ENCODE measurements at regions not wholly inside any gene's neighbourhood (a gene's known extent, or its start where the extent isn't known, plus 50 kb on each side); places are given as distances from the start of the nearest gene placed in this dataset.

DNA sequence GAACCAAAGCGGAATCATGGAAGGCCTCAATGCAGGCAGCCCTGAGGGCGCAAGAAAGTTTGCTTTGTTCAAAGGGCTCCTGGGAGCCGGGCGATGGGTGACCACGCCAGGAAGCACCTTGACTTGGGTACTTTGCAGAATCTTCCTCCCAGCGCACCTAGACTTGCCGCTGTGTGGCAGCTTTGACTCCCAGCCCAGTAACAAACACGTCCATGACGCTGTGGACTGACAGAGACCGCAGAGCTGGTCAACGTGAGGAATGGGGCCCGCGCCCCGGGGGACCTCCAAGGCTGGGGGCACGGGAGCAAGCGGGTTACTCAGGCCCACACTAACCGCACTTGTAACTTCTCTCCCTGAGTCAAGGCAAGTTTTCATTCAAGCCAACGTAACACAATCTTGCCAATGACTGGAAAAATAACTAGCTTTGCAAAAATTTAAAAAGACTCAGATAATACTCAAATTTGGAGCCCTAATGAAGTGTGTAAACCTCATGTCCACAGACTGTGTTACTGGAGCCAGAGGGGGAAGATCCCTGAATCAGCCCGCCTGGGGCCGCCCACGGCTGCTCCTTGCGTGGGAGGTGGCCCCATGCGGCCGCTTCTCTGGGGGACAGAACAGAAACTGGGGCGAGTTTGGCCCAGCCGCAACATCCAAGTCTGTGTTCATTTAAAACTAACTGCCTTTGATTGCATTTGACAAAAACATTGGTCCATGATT lies 130.8 kb downstream of the DNAJB6 start:
- WGBS (ENCODE audit: missing lambda C conversion rate), result 72% methylated on average over 26 of the region's 26 CpGs
- no peak overlapping the region for H3K4me3 ChIP-seq
- no peak overlapping the region for H3K27ac ChIP-seq
- H3K9me3 ChIP-seq, result peaks cover 10% of the 10 kb centered on the region
- H3K4me2 ChIP-seq, result no peak overlapping the region
- ATAC-seq, result no peak
- CTCF ChIA-PET, result no interaction called here
- H3K4me1 ChIP-seq, result no peaks in the 10 kb centered on the region
- POLR2A ChIA-PET, result no interaction called here
- no peak for TF ChIP-seq ATOH8 (CRISPR knock-in tag; IDR thresholded peaks at IDR 0.05; ENCODE audit: low read depth)
- TF ChIP-seq, protein P1, sequence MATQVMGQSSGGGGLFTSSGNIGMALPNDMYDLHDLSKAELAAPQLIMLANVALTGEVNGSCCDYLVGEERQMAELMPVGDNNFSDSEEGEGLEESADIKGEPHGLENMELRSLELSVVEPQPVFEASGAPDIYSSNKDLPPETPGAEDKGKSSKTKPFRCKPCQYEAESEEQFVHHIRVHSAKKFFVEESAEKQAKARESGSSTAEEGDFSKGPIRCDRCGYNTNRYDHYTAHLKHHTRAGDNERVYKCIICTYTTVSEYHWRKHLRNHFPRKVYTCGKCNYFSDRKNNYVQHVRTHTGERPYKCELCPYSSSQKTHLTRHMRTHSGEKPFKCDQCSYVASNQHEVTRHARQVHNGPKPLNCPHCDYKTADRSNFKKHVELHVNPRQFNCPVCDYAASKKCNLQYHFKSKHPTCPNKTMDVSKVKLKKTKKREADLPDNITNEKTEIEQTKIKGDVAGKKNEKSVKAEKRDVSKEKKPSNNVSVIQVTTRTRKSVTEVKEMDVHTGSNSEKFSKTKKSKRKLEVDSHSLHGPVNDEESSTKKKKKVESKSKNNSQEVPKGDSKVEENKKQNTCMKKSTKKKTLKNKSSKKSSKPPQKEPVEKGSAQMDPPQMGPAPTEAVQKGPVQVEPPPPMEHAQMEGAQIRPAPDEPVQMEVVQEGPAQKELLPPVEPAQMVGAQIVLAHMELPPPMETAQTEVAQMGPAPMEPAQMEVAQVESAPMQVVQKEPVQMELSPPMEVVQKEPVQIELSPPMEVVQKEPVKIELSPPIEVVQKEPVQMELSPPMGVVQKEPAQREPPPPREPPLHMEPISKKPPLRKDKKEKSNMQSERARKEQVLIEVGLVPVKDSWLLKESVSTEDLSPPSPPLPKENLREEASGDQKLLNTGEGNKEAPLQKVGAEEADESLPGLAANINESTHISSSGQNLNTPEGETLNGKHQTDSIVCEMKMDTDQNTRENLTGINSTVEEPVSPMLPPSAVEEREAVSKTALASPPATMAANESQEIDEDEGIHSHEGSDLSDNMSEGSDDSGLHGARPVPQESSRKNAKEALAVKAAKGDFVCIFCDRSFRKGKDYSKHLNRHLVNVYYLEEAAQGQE (IDR thresholded peaks at IDR 0.05), result no peak
- TF ChIP-seq TFCP2L1 (CRISPR knock-in tag; IDR thresholded peaks at IDR 0.05), result no peak
- TF ChIP-seq PHF8 (IDR thresholded peaks at IDR 0.05; ENCODE audit: borderline replicate concordance, low read depth), result no peak
- DNase-seq (ENCODE audit: low read depth in 1 of 2, low spot score in 1 of 2), result no peak
- FAIRE-seq, result no peak

GRCh38 chr7:157468221-157469111 lies 131.7 kb downstream of the DNAJB6 start:
- TF ChIP-seq FOSL2 (IDR thresholded peaks at IDR 0.05), result no peak
- no peak for TF ChIP-seq FOSL2 (CRISPR knock-in tag; IDR thresholded peaks at IDR 0.05)
- no peak for TF ChIP-seq NPAS2 (CRISPR knock-in tag; IDR thresholded peaks at IDR 0.05; ENCODE audit: borderline replicate concordance)
- TF ChIP-seq, protein P2, sequence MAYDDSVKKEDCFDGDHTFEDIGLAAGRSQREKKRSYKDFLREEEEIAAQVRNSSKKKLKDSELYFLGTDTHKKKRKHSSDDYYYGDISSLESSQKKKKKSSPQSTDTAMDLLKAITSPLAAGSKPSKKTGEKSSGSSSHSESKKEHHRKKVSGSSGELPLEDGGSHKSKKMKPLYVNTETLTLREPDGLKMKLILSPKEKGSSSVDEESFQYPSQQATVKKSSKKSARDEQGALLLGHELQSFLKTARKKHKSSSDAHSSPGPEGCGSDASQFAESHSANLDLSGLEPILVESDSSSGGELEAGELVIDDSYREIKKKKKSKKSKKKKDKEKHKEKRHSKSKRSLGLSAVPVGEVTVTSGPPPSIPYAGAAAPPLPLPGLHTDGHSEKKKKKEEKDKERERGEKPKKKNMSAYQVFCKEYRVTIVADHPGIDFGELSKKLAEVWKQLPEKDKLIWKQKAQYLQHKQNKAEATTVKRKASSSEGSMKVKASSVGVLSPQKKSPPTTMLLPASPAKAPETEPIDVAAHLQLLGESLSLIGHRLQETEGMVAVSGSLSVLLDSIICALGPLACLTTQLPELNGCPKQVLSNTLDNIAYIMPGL (CRISPR knock-in tag; IDR thresholded peaks at IDR 0.05; ENCODE audit: borderline replicate concordance), result no peak
- TF ChIP-seq RCOR1 (IDR thresholded peaks at IDR 0.05; ENCODE audit: low read depth, low read length), result no peak
- no peak for TF ChIP-seq TFCP2L1 (CRISPR knock-in tag; IDR thresholded peaks at IDR 0.05)
- CTCF ChIA-PET, result interaction anchor here (1.7 kb wide), 1 partner anchor 10 kb away, joined by 5 read pairs; no protein-coding TSS in a partner anchor
- no peak for ATAC-seq
- no peak overlapping the region for H3K4me2 ChIP-seq
- POLR2A ChIA-PET, result no interaction called here
- no peak overlapping the region for H3K27ac ChIP-seq
- no peak for DNase-seq (ENCODE audit: low read depth in 1 of 2, low spot score in 1 of 2)
- H3K4me3 ChIP-seq, result no peak overlapping the region
- WGBS (ENCODE audit: missing lambda C conversion rate), result 59% methylated on average over 35 of the region's 42 CpGs
- no peak for FAIRE-seq
- peaks cover 17% of the 10 kb centered on the region for H3K9me3 ChIP-seq
- H3K4me1 ChIP-seq, result no peaks in the 10 kb centered on the region

- H3K27ac ChIP-seq, result no peak overlapping the region
- FAIRE-seq (no peak), ATAC-seq (no peak), DNase-seq (ENCODE audit: low read depth in 1 of 2, low spot score in 1 of 2) (no peak)
- peaks cover 26% of the 10 kb centered on the region for H3K9me3 ChIP-seq
- POLR2A ChIA-PET, result no interaction called here
- WGBS (ENCODE audit: missing lambda C conversion rate), result 57% methylated on average over 15 of the region's 33 CpGs
- no peaks in the 10 kb centered on the region for H3K4me1 ChIP-seq
- CTCF ChIA-PET, result interaction anchor here (1.7 kb wide), 1 partner anchor 9 kb away, joined by 5 read pairs; no protein-coding TSS in a partner anchor
- TF ChIP-seq, protein P3, sequence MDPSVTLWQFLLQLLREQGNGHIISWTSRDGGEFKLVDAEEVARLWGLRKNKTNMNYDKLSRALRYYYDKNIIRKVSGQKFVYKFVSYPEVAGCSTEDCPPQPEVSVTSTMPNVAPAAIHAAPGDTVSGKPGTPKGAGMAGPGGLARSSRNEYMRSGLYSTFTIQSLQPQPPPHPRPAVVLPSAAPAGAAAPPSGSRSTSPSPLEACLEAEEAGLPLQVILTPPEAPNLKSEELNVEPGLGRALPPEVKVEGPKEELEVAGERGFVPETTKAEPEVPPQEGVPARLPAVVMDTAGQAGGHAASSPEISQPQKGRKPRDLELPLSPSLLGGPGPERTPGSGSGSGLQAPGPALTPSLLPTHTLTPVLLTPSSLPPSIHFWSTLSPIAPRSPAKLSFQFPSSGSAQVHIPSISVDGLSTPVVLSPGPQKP (IDR thresholded peaks at IDR 0.05; ENCODE audit: low read depth, low read length), result no peak
- TF ChIP-seq CHD2 (IDR thresholded peaks at IDR 0.05; ENCODE audit: low read length, partially characterized antibody) (no peak), GATA3 (IDR thresholded peaks at IDR 0.05; ENCODE audit: borderline replicate concordance) (no peak), ZSCAN20 (CRISPR knock-in tag; IDR thresholded peaks at IDR 0.05) (no peak), RNF2 (IDR thresholded peaks at IDR 0.05; ENCODE audit: borderline replicate concordance, low read depth) (no peak), SMC3 (IDR thresholded peaks at IDR 0.05) (no peak), KDM1A (IDR thresholded peaks at IDR 0.05; ENCODE audit: low read depth) (no peak), HOXB13 (CRISPR knock-in tag; IDR thresholded peaks at IDR 0.05; ENCODE audit: low read depth) (no peak), RAD21 (conservative IDR thresholded peaks at IDR 0.05 in 1 of 2, IDR thresholded peaks at IDR 0.05 in 1 of 2) (no peak), HDAC2 (IDR thresholded peaks at IDR 0.05) (no peak), PHF8 (IDR thresholded peaks at IDR 0.05; ENCODE audit: borderline replicate concordance, low read depth) (no peak), CBX8 (IDR thresholded peaks at IDR 0.05) (no peak), JUN (IDR thresholded peaks at IDR 0.05) (no peak), NR3C1 (IDR thresholded peaks at IDR 0.05) (no peak)
- H3K4me3 ChIP-seq, result no peak overlapping the region
- no peak overlapping the region for H3K4me2 ChIP-seq
Measured at GRCh38 chr7:157469181-157470016, 132.6 kb downstream of the DNAJB6 start.
